OCI-LY1 (cell line): ENCODE measurements at regions not wholly inside any gene's neighbourhood (a gene's known extent, or its start where the extent isn't known, plus 50 kb on each side); places are given as distances from the start of the nearest gene placed in this dataset.

Source experiments
- H2AFZ ChIP-seq: fragments of 200-600 bp; sonication (generic), shearing (Covaris generic); 2 replicates; pipeline ENCODE4 v1.6.0; 2014; ENCODE audit warnings: antibody characterized with exemption, mild to moderate bottlenecking, low read length
- H3F3A ChIP-seq: fragments of 200-600 bp; sonication (generic), shearing (Covaris generic); 2 replicates; pipeline ENCODE4 v1.6.0; 2014; ENCODE audit warnings: mild to moderate bottlenecking, antibody characterized with exemption, low read length, moderate library complexity; ENCODE audit not compliant: insufficient read depth
- H3K27ac ChIP-seq: fragments of 200-600 bp; sonication (generic); 2 replicates; pipeline ENCODE4 v1.5.1; 2014; ENCODE audit warnings: low read length, mixed run types, mild to moderate bottlenecking, low read depth; ENCODE audit not compliant: poor library complexity, severe bottlenecking
- H3K27me3 ChIP-seq: fragments of 200-600 bp; sonication (generic); 2 replicates; pipeline ENCODE4 v1.6.0; 2014; ENCODE audit warnings: antibody characterized with exemption, mild to moderate bottlenecking, low read length, moderate library complexity; ENCODE audit not compliant: insufficient read depth
- H3K36me3 ChIP-seq: fragments of 200-600 bp; sonication (generic); 2 replicates; pipeline ENCODE4 v1.6.1; 2014; ENCODE audit warnings: mild to moderate bottlenecking, antibody characterized with exemption, low read length, moderate library complexity, mixed read lengths; ENCODE audit not compliant: insufficient read depth
- H3K4me1 ChIP-seq: fragments of 200-600 bp; sonication (generic); 2 replicates; pipeline ENCODE4 v1.5.1; 2014; ENCODE audit warnings: mild to moderate bottlenecking, low read length, moderate library complexity; ENCODE audit not compliant: insufficient read depth, severe bottlenecking
- H3K4me2 ChIP-seq: fragments of 200-600 bp; sonication (generic), shearing (Covaris generic); 2 replicates; pipeline ENCODE4 v1.6.1; 2014; ENCODE audit warnings: low read length
- H3K4me3 ChIP-seq: fragments of 200-600 bp; sonication (generic); 2 replicates; pipeline ENCODE4 v1.5.1; 2014; ENCODE audit warnings: low read length, low read depth, mild to moderate bottlenecking, mixed read lengths; ENCODE audit not compliant: poor library complexity, severe bottlenecking
- H3K79me2 ChIP-seq: fragments of 200-600 bp; shearing (Covaris generic); 2 replicates; pipeline ENCODE4 v1.6.1; 2016; ENCODE audit warnings: mixed run types, low read length, mixed read lengths; ENCODE audit not compliant: insufficient read depth
- H3K9ac ChIP-seq: fragments of 200-600 bp; sonication (generic), shearing (Covaris generic); 2 replicates; pipeline ENCODE4 v1.6.1; 2014; ENCODE audit warnings: mild to moderate bottlenecking, low read length, mixed read lengths
- H3K9me2 ChIP-seq: fragments of 200-600 bp; sonication (generic), shearing (Covaris generic); 2 replicates; pipeline ENCODE4 v1.6.1; 2014; ENCODE audit warnings: low read depth, mild to moderate bottlenecking, low read length, mixed read lengths
- H3K9me3 ChIP-seq: fragments of 200-600 bp; shearing (Covaris generic); 2 replicates; pipeline ENCODE4 v1.6.1; 2014; ENCODE audit warnings: low read length, mixed read lengths
- H4K20me1 ChIP-seq: fragments of 200-600 bp; sonication (generic), shearing (Covaris generic); 2 replicates; pipeline ENCODE4 v1.6.0; 2016; ENCODE audit warnings: mild to moderate bottlenecking, low read length; ENCODE audit not compliant: insufficient read depth
- CTCF ChIP-seq: fragments of 200-600 bp; sonication (generic), shearing (Covaris generic); IDR thresholded peaks from 2 replicates; pipeline ENCODE4 v1.5.1; 2017; ENCODE audit warnings: mild to moderate bottlenecking, antibody characterized with exemption, low read length, moderate library complexity, mixed read lengths
- EZH2 ChIP-seq: fragments of 200-600 bp; sonication (generic), shearing (Covaris generic); IDR thresholded peaks from 2 replicates; pipeline ENCODE4 v1.8.0; 2017; ENCODE audit warnings: borderline replicate concordance, mixed run types, mild to moderate bottlenecking, antibody characterized with exemption, low read length, moderate library complexity, mixed read lengths

DNA sequence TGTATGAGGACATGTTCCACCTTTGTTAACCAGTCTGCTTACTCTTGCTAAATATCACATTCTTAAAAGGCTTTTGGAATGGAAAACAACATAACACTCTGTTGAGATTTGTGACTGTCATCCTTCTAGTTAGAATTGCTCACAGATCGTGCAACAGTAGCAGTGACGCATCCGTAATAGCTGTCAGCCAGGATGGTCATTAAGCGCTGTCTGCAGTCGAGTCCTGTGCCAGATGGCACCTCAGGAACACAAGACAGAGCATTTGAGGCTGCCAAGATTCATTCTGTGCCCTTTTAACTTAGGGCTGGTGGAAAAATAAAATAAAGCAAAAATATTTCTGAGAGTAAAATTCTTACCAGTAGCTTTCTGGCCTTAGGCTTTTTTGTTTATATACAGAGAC, 348.6 kb downstream of the ANKRD7 start:
- no peak overlapping the region for H3K4me3 ChIP-seq

DNA sequence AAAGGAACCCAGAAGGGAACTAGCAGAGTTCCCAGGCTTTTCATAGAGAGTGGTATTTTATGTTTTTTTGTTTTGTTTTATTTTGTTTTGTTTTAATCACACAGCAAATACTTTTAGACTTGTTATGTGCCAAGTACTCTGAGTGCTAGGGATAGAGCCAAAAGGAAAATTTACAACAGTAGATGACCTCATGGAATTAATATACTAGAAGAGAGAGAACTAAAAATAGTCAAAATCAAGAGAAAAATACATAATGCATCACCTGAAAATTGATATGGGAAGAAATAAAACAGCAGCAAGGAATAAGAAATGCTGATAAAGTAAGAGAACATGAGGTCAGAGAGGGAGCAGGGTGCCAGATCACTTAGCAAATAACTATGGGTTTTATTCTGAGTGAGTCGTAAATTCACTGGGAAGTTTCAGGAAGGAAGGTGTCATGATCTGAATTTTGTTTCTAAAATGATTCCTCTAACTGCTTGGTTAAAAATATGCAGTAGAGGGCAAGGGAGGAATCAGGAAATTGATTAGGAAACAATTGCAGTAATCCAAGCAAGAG, 351.0 kb downstream of the ANKRD7 start:
- Histone ChIP-seq H2AFZ (no peak overlapping the region), H3K27ac (no peak overlapping the region), H3K4me3 (no peak overlapping the region), H3K9me3 (no peaks in the 10 kb centered on the region), H3K4me1 (no peaks in the 10 kb centered on the region), H3K9me2 (no peaks in the 10 kb centered on the region), H4K20me1 (no peaks in the 10 kb centered on the region), H3K36me3 (no peaks in the 10 kb centered on the region), H3K27me3 (no peaks in the 10 kb centered on the region), H3K4me2 (no peak overlapping the region), H3F3A (no peaks in the 10 kb centered on the region), H3K79me2 (no peaks in the 10 kb centered on the region), H3K9ac (no peak overlapping the region)
- TF ChIP-seq CTCF (no peak), EZH2 (no peak)

More for the DNA sequence above, 348.6 kb downstream of the ANKRD7 start:
- no peaks in the 10 kb centered on the region for H3F3A ChIP-seq
- H3K79me2 ChIP-seq, result no peaks in the 10 kb centered on the region
- H3K9ac ChIP-seq, result no peak overlapping the region
- no peak overlapping the region for H3K27ac ChIP-seq
- H2AFZ ChIP-seq, result no peak overlapping the region
- H3K36me3 ChIP-seq, result no peaks in the 10 kb centered on the region
- no peaks in the 10 kb centered on the region for H4K20me1 ChIP-seq
- TF ChIP-seq CTCF (no peak), EZH2 (no peak)
- no peak overlapping the region for H3K4me2 ChIP-seq
- no peaks in the 10 kb centered on the region for H3K9me3 ChIP-seq
- no peaks in the 10 kb centered on the region for H3K4me1 ChIP-seq
- no peaks in the 10 kb centered on the region for H3K9me2 ChIP-seq
- H3K27me3 ChIP-seq, result no peaks in the 10 kb centered on the region

DNA sequence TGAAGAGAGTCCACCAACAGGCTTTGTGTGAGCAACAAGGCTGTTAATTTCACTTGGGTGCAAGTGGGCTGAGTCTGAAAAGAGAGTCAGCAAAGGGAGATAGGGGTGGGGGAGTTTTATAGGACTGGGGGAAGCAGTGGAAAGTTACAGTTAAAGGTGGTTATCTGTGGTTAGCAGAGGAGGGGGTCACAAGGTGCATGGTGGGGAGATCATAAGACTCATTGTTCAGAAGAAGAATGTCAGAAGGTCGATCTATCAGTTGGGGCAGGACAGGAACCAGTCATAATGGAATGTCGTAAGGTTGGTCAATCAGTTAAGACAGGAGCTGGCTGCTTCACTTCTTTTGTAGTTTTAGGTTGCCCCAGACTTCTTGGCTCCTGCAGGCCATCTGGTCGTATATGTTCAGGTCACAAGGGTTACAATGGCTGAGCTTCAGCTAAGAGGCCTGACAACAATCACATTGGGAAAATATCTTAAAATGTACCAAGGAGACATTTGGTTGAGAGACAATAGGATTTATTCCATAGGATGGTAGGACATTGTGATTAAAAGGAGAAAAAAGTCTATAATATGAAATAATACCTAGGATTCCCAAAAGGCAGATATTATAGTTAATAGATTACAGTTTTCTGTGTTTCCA, 356.4 kb downstream of the ANKRD7 start:
- Histone ChIP-seq H3K4me1 (no peaks in the 10 kb centered on the region), H3K9me3 (no peaks in the 10 kb centered on the region), H2AFZ (no peak overlapping the region), H3K4me3 (no peak overlapping the region), H3K36me3 (no peaks in the 10 kb centered on the region), H3K27me3 (no peaks in the 10 kb centered on the region), H3K9ac (no peak overlapping the region), H3K9me2 (no peaks in the 10 kb centered on the region; the same call in 1 of the 2 replicates), H3K4me2 (no peak overlapping the region), H4K20me1 (no peaks in the 10 kb centered on the region), H3F3A (no peaks in the 10 kb centered on the region), H3K79me2 (no peaks in the 10 kb centered on the region), H3K27ac (no peak overlapping the region)
- TF ChIP-seq EZH2 (no peak), CTCF (no peak)
